HCT116 (cell line): ENCODE measurements at regions not wholly inside any gene's neighbourhood (a gene's known extent, or its start where the extent isn't known, plus 50 kb on each side); places are given as distances from the start of the nearest gene placed in this dataset.

Source experiments
- ATAC-seq: fragments of 200-7000 bp; cut with Tn5 transposase; 2 replicates; pipeline ENCODE4 v1.9.1; 2020; ENCODE audit warnings: mild to moderate bottlenecking, moderate library complexity
- BruUV-seq: library from RNA; stranded (reverse); fragments of 400-500 nt; replicated peaks from 2 replicates; lab custom pipeline; 2021; lab: Mats Ljungman, UMichigan
- CTCF ChIA-PET: fragments of 300-600 bp; sonication (Branson Sonifier 250); formaldehyde crosslinking; loops from one replicate; lab custom pipeline; 2021; ENCODE audit warnings: antibody characterized with exemption; lab: Charles Lee
- POLR2A ChIA-PET: fragments of 300-600, 350-600 bp; sonication (Branson Sonifier 250); formaldehyde crosslinking; loops from one replicate; lab custom pipeline; 2021; ENCODE audit warnings: antibody characterized with exemption; lab: Charles Lee
- RAD21 ChIA-PET, 2 experiments: fragments of 300-600 bp; sonication (Branson Sonifier 250); formaldehyde crosslinking; loops; one replicate each; lab custom pipeline; 2023; ENCODE audit warnings: low total read pairs in 2 of 2; ENCODE audit not compliant: uncharacterized antibody in 2 of 2, unreplicated experiment in 2 of 2, low non-redundant PET in 1 of 2; lab: Charles Lee
- DNase-seq: peaks from one replicate; pipeline ENCODE4 v3.0.0-alpha.2; 2010; ENCODE audit warnings: low read depth, low spot score
- H2AFZ ChIP-seq: fragments of 200-600 bp; shearing (Covaris generic), sonication (generic); 2 replicates; pipeline ENCODE4 v1.6.1; 2017; ENCODE audit warnings: low read depth, mixed run types, mixed read lengths, antibody characterized with exemption, low read length; ENCODE audit not compliant: poor library complexity, severe bottlenecking
- H3K27ac ChIP-seq: 2 replicates; pipeline ENCODE4 v1.5.1; 2012; ENCODE audit warnings: low read depth, low read length
- H3K27me3 ChIP-seq: fragments of 200-600 bp; sonication (generic); 2 replicates; pipeline ENCODE4 v1.6.1; 2016; ENCODE audit warnings: mixed run types, low read length, mixed read lengths; ENCODE audit not compliant: insufficient read depth
- H3K36me3 ChIP-seq, 2 experiments: fragments of 200-500 bp in 1 of 2; fragments of 200-600 bp in 1 of 2; sonication (Bioruptor generic) in 1 of 2; sonication (generic) in 1 of 2; 2 replicates each; pipeline versions ENCODE4 v1.5.1 to v1.6.1; 2014 to 2016; ENCODE audit warnings: low read length in 2 of 2, inconsistent platforms in 1 of 2, mixed read lengths in 1 of 2, mixed run types in 1 of 2; ENCODE audit not compliant: insufficient read depth in 2 of 2, control insufficient read depth in 1 of 2
- H3K4me1 ChIP-seq, 2 experiments: fragments of 200-600 bp in 1 of 2; sonication (generic) in 1 of 2; 2 replicates each; pipeline versions ENCODE4 v1.5.1 to v1.6.1; 2012 to 2017; ENCODE audit warnings: low read length in 2 of 2, inconsistent platforms in 1 of 2, mild to moderate bottlenecking in 1 of 2, mixed read lengths in 1 of 2, mixed run types in 1 of 2, moderate library complexity in 1 of 2; ENCODE audit not compliant: insufficient read depth in 2 of 2, control insufficient read depth in 1 of 2
- H3K4me2 ChIP-seq: fragments of 200-600 bp; sonication (generic); 2 replicates; pipeline ENCODE4 v1.6.1; 2017; ENCODE audit warnings: mixed run types, low read length, mixed read lengths
- H3K4me3 ChIP-seq, 2 experiments: fragments of 200-600 bp in 1 of 2; sonication (generic) in 1 of 2; replicated peaks in 1 of 2; 2 replicates each; pipeline ENCODE4 v1.5.1; 2011 to 2016; ENCODE audit warnings: low read length in 2 of 2, control low read depth in 1 of 2, low read depth in 1 of 2, mild to moderate bottlenecking in 1 of 2, mixed read lengths in 1 of 2, mixed run types in 1 of 2
- H3K79me2 ChIP-seq: fragments of 200-600 bp; sonication (generic); 2 replicates; pipeline ENCODE4 v1.6.1; 2017; ENCODE audit warnings: mild to moderate bottlenecking, mixed run types, low read length, moderate library complexity, mixed read lengths; ENCODE audit not compliant: insufficient read depth
- H3K9ac ChIP-seq: fragments of 200-600 bp; sonication (generic); 2 replicates; pipeline ENCODE4 v1.6.1; 2016; ENCODE audit warnings: low read length, mixed read lengths
- H3K9me2 ChIP-seq: fragments of 200-600 bp; sonication (generic), shearing (Covaris generic); 2 replicates; pipeline ENCODE4 v1.6.1; 2017; ENCODE audit warnings: mixed run types, mild to moderate bottlenecking, moderate library complexity; ENCODE audit not compliant: insufficient read depth
- H3K9me3 ChIP-seq, 2 experiments: fragments of 200-500 bp in 1 of 2; fragments of 200-600 bp in 1 of 2; sonication (Bioruptor generic) in 1 of 2; sonication (generic) in 1 of 2; 2 replicates each; pipeline ENCODE4 v1.6.1; 2014 to 2017; ENCODE audit warnings: low read length in 2 of 2, mixed read lengths in 2 of 2, inconsistent platforms in 1 of 2, low read depth in 1 of 2, mild to moderate bottlenecking in 1 of 2, mixed run types in 1 of 2, moderate library complexity in 1 of 2; ENCODE audit not compliant: control insufficient read depth in 1 of 2, insufficient read depth in 1 of 2
- H4K20me1 ChIP-seq: fragments of 200-600 bp; sonication (generic), shearing (Covaris generic); 2 replicates; pipeline ENCODE4 v1.6.1; 2017; ENCODE audit warnings: mixed run types, mild to moderate bottlenecking, moderate library complexity; ENCODE audit not compliant: insufficient read depth
- ATF3 ChIP-seq: IDR thresholded peaks from 2 replicates; pipeline ENCODE4 v1.6.1; 2012
- CBX3 ChIP-seq: IDR thresholded peaks from 2 replicates; pipeline ENCODE4 v1.6.1; 2012; ENCODE audit warnings: low read depth
- CEBPB ChIP-seq: IDR thresholded peaks from 2 replicates; pipeline ENCODE4 v1.6.1; 2012; ENCODE audit warnings: low read depth
- EGR1 ChIP-seq: IDR thresholded peaks from 2 replicates; pipeline ENCODE4 v1.6.1; 2012; ENCODE audit warnings: low read depth
- ELF1 ChIP-seq: IDR thresholded peaks from 2 replicates; pipeline ENCODE4 v1.6.1; 2012; ENCODE audit warnings: low read depth, borderline replicate concordance
- FOSL1 ChIP-seq: IDR thresholded peaks from 2 replicates; pipeline ENCODE4 v1.6.1; 2012; ENCODE audit warnings: low read depth
- MAX ChIP-seq: IDR thresholded peaks from 2 replicates; pipeline ENCODE4 v1.6.1; 2012
- POLR2A ChIP-seq: IDR thresholded peaks from 2 replicates; pipeline ENCODE4 v1.7.0; 2011; ENCODE audit warnings: borderline replicate concordance; ENCODE audit not compliant: insufficient read depth, insufficient read length; ENCODE audit errors: extremely low read depth
- POLR2AphosphoS5 ChIP-seq: IDR thresholded peaks from 2 replicates; pipeline ENCODE4 v1.6.1; 2011; ENCODE audit warnings: mild to moderate bottlenecking, low read depth, low read length, moderate library complexity
- RAD21 ChIP-seq: IDR thresholded peaks from 2 replicates; pipeline ENCODE4 v1.6.1; 2012; ENCODE audit warnings: low read depth, mild to moderate bottlenecking
- SIN3A ChIP-seq: IDR thresholded peaks from 2 replicates; pipeline ENCODE4 v1.6.1; 2012; ENCODE audit warnings: low read depth
- SRF ChIP-seq: IDR thresholded peaks from 2 replicates; pipeline ENCODE4 v1.6.1; 2012; ENCODE audit warnings: low read depth
- YY1 ChIP-seq: IDR thresholded peaks from 2 replicates; pipeline ENCODE4 v1.6.1; 2011; ENCODE audit warnings: low read length, low read depth, moderate library complexity, mild to moderate bottlenecking; ENCODE audit not compliant: insufficient replicate concordance; ENCODE audit errors: extremely low read depth
- ZBTB33 ChIP-seq: IDR thresholded peaks from 2 replicates; pipeline ENCODE4 v1.6.1; 2011; ENCODE audit warnings: mild to moderate bottlenecking, low read length, moderate library complexity; ENCODE audit not compliant: insufficient replicate concordance; ENCODE audit errors: extremely low read depth
- ZFX ChIP-seq: fragments of 450-650 bp; IDR thresholded peaks from 2 replicates; pipeline ENCODE4 v1.6.1; 2017
- ZNF274 ChIP-seq: fragments of 200-500 bp; sonication (Bioruptor generic); IDR thresholded peaks from 2 replicates; pipeline ENCODE4 v1.6.1; 2014; ENCODE audit warnings: mild to moderate bottlenecking, low read depth, low read length, inconsistent platforms
- intact Hi-C: fragments of 100-400 bp; cut with micrococcal nuclease; formaldehyde crosslinking; loops from 2 replicates; pipeline ENCODE4 v1.10.0; 2022

- no TSS peak for BruUV-seq
- Histone ChIP-seq H2AFZ (no peak overlapping the region), H3K79me2 (no peaks in the 10 kb centered on the region), H3K9me2 (no peaks in the 10 kb centered on the region), H4K20me1 (no peaks in the 10 kb centered on the region), H3K4me1 (no peaks in the 10 kb centered on the region), H3K9ac (no peak overlapping the region)
- CTCF ChIA-PET: no interaction called here
- no peak for DNase-seq
- TF ChIP-seq POLR2A (no peak), ATF3 (no peak), SIN3A (no peak), MAX (no peak), ZNF274 (no peak), POLR2AphosphoS5 (no peak), RAD21 (no peak), ELF1 (no peak)
- TF ChIP-seq, all 23 proteins: peak for 0
- H3K27me3 ChIP-seq: peaks cover 5% of the 10 kb centered on the region; the same call in 1 of the 2 replicates
- ChIA-PET RAD21 (no interaction called here), POLR2A (no interaction called here)
- no peak for ATAC-seq
- H3K27ac ChIP-seq: no peak overlapping the region
- H3K36me3 ChIP-seq: no peaks in the 10 kb centered on the region
- no peak overlapping the region for H3K4me3 ChIP-seq
- no peak overlapping the region for H3K4me2 ChIP-seq
- intact Hi-C loops: no loop called here
- H3K9me3 ChIP-seq: no peaks in the 10 kb centered on the region
Observed at GRCh38 chr21:41562101-41563000, 54.4 kb upstream of the TMPRSS2 start.

GRCh38 chr21:41561701-41562100, 53.7 kb upstream of the TMPRSS2 start:
- TF ChIP-seq YY1: no peak
- TF ChIP-seq CEBPB: no peak
- no peak for TF ChIP-seq EGR1
- no peak for TF ChIP-seq FOSL1
- no peak for TF ChIP-seq CBX3
- TF ChIP-seq MAX: no peak
- no peak for TF ChIP-seq SRF
- no peak for TF ChIP-seq POLR2A
- TF ChIP-seq ZFX: no peak
- no peak for TF ChIP-seq ZBTB33
- intact Hi-C loops: no loop called here
- peaks cover 5% of the 10 kb centered on the region; the same call in 1 of the 2 replicates for H3K27me3 ChIP-seq
- H3K79me2 ChIP-seq: no peaks in the 10 kb centered on the region
- ChIA-PET CTCF (no interaction called here), RAD21 (no interaction called here), POLR2A (no interaction called here)
- H3K36me3 ChIP-seq: no peaks in the 10 kb centered on the region
- H4K20me1 ChIP-seq: no peaks in the 10 kb centered on the region
- H3K4me1 ChIP-seq: no peaks in the 10 kb centered on the region
- H3K4me2 ChIP-seq: no peak overlapping the region
- H3K9ac ChIP-seq: no peak overlapping the region
- BruUV-seq: no TSS peak
- no peak overlapping the region for H3K4me3 ChIP-seq
- H3K9me3 ChIP-seq: no peaks in the 10 kb centered on the region
- no peak overlapping the region for H2AFZ ChIP-seq
- DNase-seq (no peak), ATAC-seq (no peak)
- H3K9me2 ChIP-seq: no peaks in the 10 kb centered on the region
- H3K27ac ChIP-seq: no peak overlapping the region
